Suprapubic skin (tissue), 4 donors: ENCODE measurements at regions not wholly inside any gene's neighbourhood (a gene's known extent, or its start where the extent isn't known, plus 50 kb on each side); places are given as distances from the start of the nearest gene placed in this dataset.

Experiments
- CTCF ChIP-seq, 2 donors: fragments of 200-600 bp in 1 of 2; fragments of 450-650 bp in 1 of 2; sonication (generic) in 1 of 2; IDR thresholded peaks; one replicate each; pipeline ENCODE4 v1.5.1; 2016 to 2019; ENCODE audit warnings: antibody characterized with exemption in 2 of 2, mild to moderate bottlenecking in 1 of 2, moderate library complexity in 1 of 2
- EP300 ChIP-seq: sonication (generic); formaldehyde crosslinking; IDR thresholded peaks from one replicate; pipeline ENCODE4 v1.6.1; 2017; ENCODE audit warnings: antibody characterized with exemption
- POLR2A ChIP-seq, 2 donors: fragments of 450-650 bp; IDR thresholded peaks; one replicate each; pipeline ENCODE4 v1.6.1; 2017; ENCODE audit warnings: antibody characterized with exemption in 2 of 2, mild to moderate bottlenecking in 2 of 2, moderate library complexity in 2 of 2
- POLR2AphosphoS5 ChIP-seq, 3 donors: sonication (generic); formaldehyde crosslinking; IDR thresholded peaks; one replicate each; pipeline ENCODE4 v1.6.1; 2017; ENCODE audit warnings: antibody characterized with exemption in 3 of 3

GRCh38 chr15:69750253-69750652 lies 297.6 kb downstream of the RPLP1 start:
- TF ChIP-seq POLR2A (IDR thresholded peaks at IDR 0.05) (no peak), CTCF (IDR thresholded peaks at IDR 0.05) (no peak), POLR2AphosphoS5 (IDR thresholded peaks at IDR 0.05) (no peak), EP300 (no peak)
